ENCODE measurements at regions not wholly inside any gene's neighbourhood (a gene's known extent, or its start where the extent isn't known, plus 50 kb on each side); places are given as distances from the start of the nearest gene placed in this dataset.

GRCh38 chr15:95826412-95827195 lies 503.9 kb upstream of the NR2F2 start:
- DNase-seq (ENCODE audit: low spot score) = peak; percentile 38

DNA sequence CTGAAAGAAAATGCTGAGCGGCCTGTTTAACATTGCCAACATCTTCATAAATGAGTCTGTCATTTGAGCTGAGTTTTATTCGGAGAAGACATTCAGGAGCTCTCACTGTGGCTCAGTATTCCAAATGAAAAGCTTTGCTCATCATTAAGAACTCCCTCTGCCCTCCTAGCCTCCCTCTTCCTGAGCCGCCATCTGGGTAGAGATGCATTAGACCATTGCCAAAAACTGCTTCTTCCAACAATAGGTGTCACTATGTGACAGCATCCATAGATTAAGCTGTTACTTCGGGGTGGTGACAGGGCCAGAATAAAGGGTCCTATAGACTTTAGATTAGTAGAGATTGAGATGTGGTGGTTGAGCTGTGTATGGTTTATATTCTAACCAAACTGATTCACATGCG lies 501.4 kb upstream of the NR2F2 start:
- no peak for DNase-seq (ENCODE audit: low spot score)

- DNase-seq (ENCODE audit: low spot score) = no peak
Measured at GRCh38 chr15:95830281-95830680, 500.2 kb upstream of the NR2F2 start.

DNA sequence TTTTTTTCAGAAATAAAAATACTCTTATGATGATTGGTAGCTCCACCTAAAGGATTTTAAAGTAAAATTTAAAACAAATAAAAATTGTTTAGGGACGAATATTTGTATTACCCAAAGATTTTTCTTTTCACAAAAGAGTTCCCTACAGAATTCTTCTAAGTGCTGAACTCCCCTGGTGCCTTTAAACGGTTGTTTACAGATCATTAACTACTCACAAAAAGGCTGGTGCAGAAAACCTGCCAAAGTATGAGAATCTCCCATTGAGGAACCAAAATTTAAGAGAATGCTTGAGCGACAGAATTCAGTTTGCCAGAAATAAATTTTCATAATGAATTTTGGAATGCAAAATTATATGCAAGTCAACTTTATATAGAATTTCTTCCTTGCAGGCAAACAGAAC lies 497.8 kb upstream of the NR2F2 start:
- DNase-seq (ENCODE audit: low spot score) = no peak

- no peak for DNase-seq (ENCODE audit: low spot score)
Measured at GRCh38 chr15:95834028-95834804, 496.3 kb upstream of the NR2F2 start.

GRCh38 chr15:95836536-95836935 lies 494.0 kb upstream of the NR2F2 start:
- DNase-seq (ENCODE audit: low spot score) = no peak

DNA sequence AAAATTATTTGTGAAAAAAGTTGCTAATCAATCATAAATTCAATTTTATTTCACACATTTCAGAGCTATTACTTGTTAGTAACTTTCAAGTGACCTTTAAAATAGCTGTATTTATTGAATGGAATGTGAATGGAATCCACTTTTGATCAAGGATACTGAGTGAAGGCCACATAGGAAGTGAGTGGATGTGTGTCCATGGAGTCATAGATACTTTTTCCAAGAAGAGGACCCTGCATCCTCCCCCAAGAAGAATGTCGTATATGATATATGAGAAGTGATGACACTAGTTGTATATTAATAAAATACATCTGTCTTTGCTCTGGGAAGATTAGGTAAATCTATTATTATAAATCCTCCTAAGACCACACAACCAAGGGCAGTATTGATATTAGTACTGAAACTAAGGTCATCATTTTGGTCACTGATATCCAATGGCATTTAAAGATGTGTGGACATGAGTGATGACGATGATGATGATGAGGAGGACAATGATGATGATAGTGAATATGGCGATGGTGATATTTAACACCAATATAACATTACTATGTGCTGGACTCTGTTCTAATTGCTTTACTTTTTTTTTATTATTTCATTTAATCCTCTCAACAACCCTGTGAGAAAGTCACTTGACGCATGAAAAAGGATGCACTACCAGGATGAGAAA lies 493.0 kb upstream of the NR2F2 start:
- DNase-seq (ENCODE audit: low spot score) = no peak

GRCh38 chr15:95839367-95839782 lies 491.1 kb upstream of the NR2F2 start:
- DNase-seq (ENCODE audit: low spot score) = no peak

- no peak for DNase-seq (ENCODE audit: low spot score)
Measured at GRCh38 chr15:95840004-95840403, 490.5 kb upstream of the NR2F2 start.

DNA sequence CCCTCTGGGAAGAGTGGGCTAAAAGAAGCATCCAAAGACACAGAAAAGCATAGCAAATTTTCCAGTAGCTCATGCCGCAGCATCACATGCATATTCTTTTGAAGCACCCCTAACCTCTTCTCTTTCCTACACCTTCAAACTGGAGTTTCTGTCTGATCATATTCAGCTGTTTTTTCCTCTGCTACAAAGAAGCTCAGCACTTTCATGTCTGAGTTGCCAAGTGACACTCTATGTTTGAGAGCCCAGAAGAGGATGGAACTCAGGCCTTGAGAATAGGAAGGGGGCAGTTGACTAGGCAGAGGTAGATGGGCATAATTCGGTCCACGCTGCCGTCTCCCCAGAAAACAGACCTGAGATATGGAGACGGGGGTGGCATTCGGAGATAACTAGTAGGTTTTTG lies 489.6 kb upstream of the NR2F2 start:
- no peak for DNase-seq (ENCODE audit: low spot score)

DNA sequence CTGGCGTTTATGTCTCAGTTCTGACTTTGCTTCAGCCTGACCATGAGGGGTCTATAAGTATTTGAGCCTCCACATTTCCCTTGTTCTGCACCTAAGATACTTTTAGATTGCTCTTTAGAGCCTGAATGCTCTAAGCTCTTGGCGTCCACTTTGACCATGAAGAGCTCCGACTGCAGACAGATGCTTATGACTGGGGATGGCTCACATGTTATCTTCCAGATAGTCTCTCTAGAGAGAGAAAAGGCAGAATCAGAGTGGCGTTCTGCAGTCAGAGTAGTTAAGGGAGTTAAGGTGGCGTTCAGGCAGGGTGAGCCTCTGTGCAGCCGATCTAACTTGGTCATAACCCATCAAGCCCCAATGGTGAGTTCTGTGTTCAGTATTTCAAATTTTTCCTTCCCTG lies 487.9 kb upstream of the NR2F2 start:
- DNase-seq (ENCODE audit: low spot score) = no peak

DNA sequence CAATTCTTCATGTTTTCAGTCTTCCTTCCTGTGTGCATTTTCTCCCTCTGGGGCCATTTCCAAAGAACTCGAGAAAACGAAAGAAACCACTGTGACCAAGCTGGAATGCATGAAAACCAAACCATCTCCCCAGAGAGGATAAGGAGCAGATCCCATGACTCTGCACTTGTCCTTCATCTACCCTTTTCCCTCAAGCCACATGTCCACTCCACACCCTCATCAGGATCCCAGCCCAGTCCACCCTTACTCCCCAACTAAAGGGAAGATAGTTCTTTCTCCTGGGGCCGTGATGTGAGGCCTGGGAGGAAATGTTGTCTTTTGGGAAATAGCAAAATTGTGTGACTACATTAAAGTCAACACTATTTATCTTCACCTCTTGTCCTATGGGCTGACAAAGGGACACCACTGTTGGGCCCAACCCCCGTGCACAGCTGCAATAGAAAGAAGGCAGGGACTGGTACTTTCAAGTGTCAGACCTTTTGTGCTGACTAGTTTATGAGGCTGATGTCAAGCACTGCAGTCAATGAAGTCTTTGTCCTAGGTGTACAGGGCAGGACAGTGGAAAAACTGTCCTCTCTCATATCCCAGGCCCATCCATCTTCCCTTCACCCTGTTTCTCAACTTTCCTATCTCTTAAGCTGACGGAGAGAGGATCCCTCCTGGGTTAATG lies 487.1 kb upstream of the NR2F2 start:
- no peak for DNase-seq (ENCODE audit: low spot score)

GRCh38 chr15:95845862-95846515 lies 484.5 kb upstream of the NR2F2 start:
- DNase-seq (ENCODE audit: low spot score) = no peak

- no peak for DNase-seq (ENCODE audit: low spot score)
Measured at GRCh38 chr15:95848126-95848525, 482.4 kb upstream of the NR2F2 start.

GRCh38 chr15:95850837-95851236 lies 479.7 kb upstream of the NR2F2 start:
- DNase-seq (ENCODE audit: low spot score) = no peak

DNA sequence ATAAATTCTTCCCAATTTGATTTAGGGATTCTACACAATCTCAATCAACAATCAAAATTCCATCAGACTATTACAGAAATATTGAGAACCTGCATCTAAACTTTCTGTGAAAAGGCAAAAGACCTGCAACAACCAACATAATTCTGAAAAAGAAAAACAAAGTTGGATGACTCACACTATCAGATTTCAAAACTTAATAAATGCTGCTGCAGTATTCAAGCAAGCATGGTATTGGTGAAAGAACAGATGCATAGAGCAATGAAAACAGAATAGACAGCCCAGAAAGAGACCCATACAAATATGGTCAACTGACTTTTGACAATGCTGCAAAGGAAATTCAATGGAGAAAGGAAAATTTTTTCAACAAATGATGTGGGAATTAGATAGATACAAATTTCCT lies 477.1 kb upstream of the NR2F2 start:
- DNase-seq (ENCODE audit: low spot score) = no peak

- peak; percentile 46 for DNase-seq (ENCODE audit: low spot score)
Measured at GRCh38 chr15:95857124-95857757, 473.3 kb upstream of the NR2F2 start.

GRCh38 chr15:95857758-95858157 lies 472.7 kb upstream of the NR2F2 start:
- no peak for DNase-seq (ENCODE audit: low spot score)

DNA sequence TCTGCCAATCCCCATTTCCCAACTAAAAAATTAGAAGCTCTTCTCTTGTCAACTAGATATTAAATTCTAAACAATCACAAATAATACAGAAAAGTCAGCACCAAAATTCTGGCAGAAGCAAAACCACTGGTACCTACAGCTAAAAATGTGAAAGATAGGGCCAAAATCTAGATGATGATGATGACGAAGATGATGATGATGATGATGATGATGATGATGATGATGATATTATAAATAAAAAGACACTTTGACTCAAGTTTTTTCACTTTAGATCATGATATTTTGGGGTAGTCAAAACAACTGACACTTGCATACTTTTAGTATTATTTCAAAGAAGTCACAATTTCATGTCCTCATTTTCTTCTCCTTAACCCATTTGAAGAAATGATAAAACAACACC lies 470.1 kb upstream of the NR2F2 start:
- DNase-seq (ENCODE audit: low spot score) = no peak

DNA sequence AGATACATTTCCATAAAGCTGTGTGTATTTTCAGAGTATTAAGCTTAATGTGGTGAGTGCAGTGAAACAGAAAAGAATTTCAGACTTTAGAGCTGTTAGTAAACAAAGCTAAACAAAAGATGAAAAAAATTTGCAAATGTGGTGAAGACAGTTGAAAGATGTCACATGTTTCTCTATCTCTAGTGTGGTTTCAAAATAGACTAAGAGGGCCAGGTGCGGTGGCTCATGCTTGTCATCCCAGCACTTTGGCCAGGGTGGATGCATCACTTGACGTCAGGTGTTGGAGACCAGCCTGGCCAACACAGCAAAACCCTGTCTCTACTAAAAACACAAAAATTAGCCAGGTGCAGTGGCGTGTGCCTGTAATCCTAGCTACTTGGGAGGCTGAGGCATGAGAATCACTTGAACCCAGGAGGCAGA lies 466.0 kb upstream of the NR2F2 start:
- no peak for DNase-seq (ENCODE audit: low spot score)

DNA sequence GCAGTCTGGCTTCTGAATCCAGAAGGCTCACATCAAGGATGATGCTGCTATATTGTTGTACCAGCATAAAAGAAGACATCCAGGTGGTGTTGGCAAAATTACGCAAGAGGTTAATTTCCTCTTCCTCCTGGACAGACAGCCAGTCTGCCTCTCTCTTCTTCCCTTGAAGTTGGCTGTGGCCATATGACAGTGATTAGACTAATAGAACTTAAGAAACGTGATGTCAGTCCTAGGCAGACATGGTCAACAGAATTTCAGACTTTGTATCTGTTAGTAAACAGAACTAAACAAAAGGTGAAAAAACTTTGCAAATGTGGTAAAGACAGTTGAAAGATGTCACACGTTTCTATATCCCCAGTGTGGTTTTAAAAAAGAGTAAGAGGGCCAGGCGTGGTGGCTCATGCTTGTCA lies 465.2 kb upstream of the NR2F2 start:
- DNase-seq (ENCODE audit: low spot score) = no peak
